ENCODE measurements at regions not wholly inside any gene's neighbourhood (a gene's known extent, or its start where the extent isn't known, plus 50 kb on each side); places are given as distances from the start of the nearest gene placed in this dataset.
A peak's percentile ranks its signal among the peaks of the same experiment; 100 is the strongest.

GRCh38 chr9:17963498-17963897, 384.6 kb downstream of the SH3GL2 start:
- no peak for DNase-seq
- intact Hi-C loops (cut with DNase I) = loop anchor here (5.0 kb wide), 1 partner anchor 49 kb away; no protein-coding TSS in a partner anchor

- intact Hi-C loops (cut with DNase I) = no loop called here
- no peak for DNase-seq
Measured at GRCh38 chr9:17967731-17968130, 388.9 kb downstream of the SH3GL2 start.

GRCh38 chr9:17969232-17969631, 390.4 kb downstream of the SH3GL2 start:
- DNase-seq = no peak

GRCh38 chr9:17970277-17970676, 391.4 kb downstream of the SH3GL2 start:
- intact Hi-C loops (cut with DNase I) = no loop called here
- no peak for DNase-seq

More at GRCh38 chr9:17969232-17969631, 390.4 kb downstream of the SH3GL2 start:
- intact Hi-C loops (cut with DNase I) = no loop called here

GRCh38 chr9:17978773-17979172, 399.9 kb downstream of the SH3GL2 start:
- intact Hi-C loops (cut with DNase I) = no loop called here
- DNase-seq = no peak

- intact Hi-C loops (cut with DNase I) = no loop called here
Measured at GRCh38 chr9:17986595-17986994, 407.7 kb downstream of the SH3GL2 start.

GRCh38 chr9:17987189-17987588, 408.3 kb downstream of the SH3GL2 start:
- intact Hi-C loops (cut with DNase I) = no loop called here
- no peak for DNase-seq

More at GRCh38 chr9:17986595-17986994, 407.7 kb downstream of the SH3GL2 start:
- no peak for DNase-seq

- intact Hi-C loops (cut with DNase I) = no loop called here
- no peak for DNase-seq
Measured at GRCh38 chr9:17988489-17988888, 409.6 kb downstream of the SH3GL2 start.

- intact Hi-C loops (cut with DNase I) = no loop called here
Measured at GRCh38 chr9:17990602-17991001, 411.7 kb downstream of the SH3GL2 start.

GRCh38 chr9:17993024-17993423, 414.2 kb downstream of the SH3GL2 start:
- DNase-seq = no peak
- intact Hi-C loops (cut with DNase I) = no loop called here

More at GRCh38 chr9:17990602-17991001, 411.7 kb downstream of the SH3GL2 start:
- DNase-seq = no peak

- no peak for DNase-seq
- intact Hi-C loops (cut with DNase I) = no loop called here
Measured at GRCh38 chr9:17994695-17995425, 416.0 kb downstream of the SH3GL2 start.

GRCh38 chr9:17996728-17997127, 417.9 kb downstream of the SH3GL2 start:
- intact Hi-C loops (cut with DNase I) = no loop called here
- no peak for DNase-seq

- intact Hi-C loops (cut with DNase I) = no loop called here
- no peak for DNase-seq
Measured at GRCh38 chr9:18002718-18003438, 424.0 kb downstream of the SH3GL2 start.

- no peak for DNase-seq
- intact Hi-C loops (cut with DNase I) = no loop called here
Measured at GRCh38 chr9:18006591-18006990, 427.7 kb downstream of the SH3GL2 start.

- intact Hi-C loops (cut with DNase I) = no loop called here
- no peak for DNase-seq
Measured at GRCh38 chr9:18007621-18008020, 428.8 kb downstream of the SH3GL2 start.

- DNase-seq = no peak
- intact Hi-C loops (cut with DNase I) = loop anchor here (5.0 kb wide), 1 partner anchor 48 kb away; no protein-coding TSS in a partner anchor
Measured at GRCh38 chr9:18009902-18010301, 431.0 kb downstream of the SH3GL2 start.

- intact Hi-C loops (cut with DNase I) = loop anchor here (5.0 kb wide), 1 partner anchor 48 kb away; no protein-coding TSS in a partner anchor
- DNase-seq = no peak
Measured at GRCh38 chr9:18010492-18010891, 431.6 kb downstream of the SH3GL2 start.

- DNase-seq = no peak
- intact Hi-C loops (cut with DNase I) = loop anchor here (5.0 kb wide), 1 partner anchor 50 kb away; no protein-coding TSS in a partner anchor
Measured at GRCh38 chr9:18012170-18012569, 433.3 kb downstream of the SH3GL2 start.

GRCh38 chr9:18014556-18014955, 435.7 kb downstream of the SH3GL2 start:
- intact Hi-C loops (cut with DNase I) = loop anchor here (5.0 kb wide), 1 partner anchor 52 kb away; no protein-coding TSS in a partner anchor
- peak in 2 of 10 donors; percentile 17 to 81 for DNase-seq

- intact Hi-C loops (cut with DNase I) = no loop called here
- no peak for DNase-seq
Measured at GRCh38 chr9:18015116-18015515, 436.2 kb downstream of the SH3GL2 start.

- no peak for DNase-seq
- intact Hi-C loops (cut with DNase I) = no loop called here
Measured at GRCh38 chr9:18017136-18017535, 438.3 kb downstream of the SH3GL2 start.

GRCh38 chr9:18018221-18018620, 439.4 kb downstream of the SH3GL2 start:
- no peak for DNase-seq
- intact Hi-C loops (cut with DNase I) = no loop called here
